A673 (cell line): ENCODE measurements at regions not wholly inside any gene's neighbourhood (a gene's known extent, or its start where the extent isn't known, plus 50 kb on each side); places are given as distances from the start of the nearest gene placed in this dataset.
"Not testable (repeated sequence)": the region's sequence is repeated elsewhere in the genome, so short reads cannot be mapped to it uniquely, and the experiment has no call there.

Source experiments
- BruUV-seq: library from RNA; stranded (reverse); fragments of 400-500 nt; replicated peaks from 2 replicates; lab custom pipeline; 2021; lab: Mats Ljungman, UMichigan
- CTCF ChIA-PET: fragments of 300-600 bp; sonication (Branson Sonifier 250); formaldehyde crosslinking; loops from one replicate; lab custom pipeline; 2022; ENCODE audit warnings: antibody characterized with exemption; lab: Charles Lee
- POLR2A ChIA-PET: fragments of 300-600 bp; sonication (Branson Sonifier 250); formaldehyde crosslinking; loops from one replicate; lab custom pipeline; 2022; ENCODE audit warnings: antibody characterized with exemption; ENCODE audit not compliant: low non-redundant PET; lab: Charles Lee
- DNase-seq: peaks from one replicate; pipeline ENCODE4 v3.0.0-alpha.2; 2015; ENCODE audit warnings: low spot score
- H3K27ac ChIP-seq: fragments of 200-600 bp; sonication (generic); 2 replicates; pipeline ENCODE4 v1.5.1; 2016; ENCODE audit warnings: mixed run types, low read depth, mild to moderate bottlenecking, mixed read lengths, antibody characterized with exemption, low read length; ENCODE audit not compliant: poor library complexity, severe bottlenecking
- H3K27me3 ChIP-seq: fragments of 200-600 bp; sonication (generic); replicated peaks from 2 replicates; pipeline ENCODE4 v1.6.1; 2017; ENCODE audit warnings: mixed run types, low read depth, mild to moderate bottlenecking, mixed read lengths, antibody characterized with exemption, low read length; ENCODE audit not compliant: insufficient read depth, poor library complexity
- H3K36me3 ChIP-seq: fragments of 200-600 bp; sonication (generic); 2 replicates; pipeline ENCODE4 v1.6.1; 2016; ENCODE audit warnings: mixed run types, mild to moderate bottlenecking, mixed read lengths, antibody characterized with exemption, low read length; ENCODE audit not compliant: insufficient read depth, poor library complexity, severe bottlenecking
- H3K4me1 ChIP-seq: fragments of 200-600 bp; sonication (generic); 2 replicates; pipeline ENCODE4 v1.6.1; 2017; ENCODE audit warnings: mixed run types, mild to moderate bottlenecking, mixed read lengths, antibody characterized with exemption, low read length; ENCODE audit not compliant: insufficient read depth, poor library complexity, severe bottlenecking
- H3K4me3 ChIP-seq: fragments of 200-600 bp; sonication (generic); 2 replicates; pipeline ENCODE4 v1.5.1; 2016; ENCODE audit warnings: low read depth, mixed run types, mild to moderate bottlenecking, mixed read lengths, low read length; ENCODE audit not compliant: poor library complexity, severe bottlenecking
- H3K9me3 ChIP-seq: fragments of 200-600 bp; sonication (generic); 2 replicates; pipeline ENCODE4 v1.6.1; 2016; ENCODE audit warnings: mixed run types, low read depth, mild to moderate bottlenecking, mixed read lengths, antibody characterized with exemption, low read length; ENCODE audit not compliant: poor library complexity, severe bottlenecking
- EZH2 ChIP-seq: fragments of 200-600 bp; sonication (generic); IDR thresholded peaks from 2 replicates; pipeline ENCODE4 v1.6.1; 2017; ENCODE audit warnings: borderline replicate concordance, low read depth, mild to moderate bottlenecking, mixed read lengths, antibody characterized with exemption, low read length; ENCODE audit not compliant: poor library complexity, severe bottlenecking
- intact Hi-C: fragments of 100-400 bp; cut with micrococcal nuclease; formaldehyde crosslinking; loops from one replicate; pipeline ENCODE4 v1.10.0; 2022; ENCODE audit not compliant: unreplicated experiment
- TF ChIP-seq, protein P1 (sequence below): fragments of 300-800, 200-600 bp; sonication (generic); conservative IDR thresholded peaks from 2 replicates; pipeline ENCODE4 v1.5.1; 2017; ENCODE audit warnings: low read depth, mild to moderate bottlenecking, antibody characterized with exemption, low read length, moderate library complexity, mixed read lengths

DNA sequence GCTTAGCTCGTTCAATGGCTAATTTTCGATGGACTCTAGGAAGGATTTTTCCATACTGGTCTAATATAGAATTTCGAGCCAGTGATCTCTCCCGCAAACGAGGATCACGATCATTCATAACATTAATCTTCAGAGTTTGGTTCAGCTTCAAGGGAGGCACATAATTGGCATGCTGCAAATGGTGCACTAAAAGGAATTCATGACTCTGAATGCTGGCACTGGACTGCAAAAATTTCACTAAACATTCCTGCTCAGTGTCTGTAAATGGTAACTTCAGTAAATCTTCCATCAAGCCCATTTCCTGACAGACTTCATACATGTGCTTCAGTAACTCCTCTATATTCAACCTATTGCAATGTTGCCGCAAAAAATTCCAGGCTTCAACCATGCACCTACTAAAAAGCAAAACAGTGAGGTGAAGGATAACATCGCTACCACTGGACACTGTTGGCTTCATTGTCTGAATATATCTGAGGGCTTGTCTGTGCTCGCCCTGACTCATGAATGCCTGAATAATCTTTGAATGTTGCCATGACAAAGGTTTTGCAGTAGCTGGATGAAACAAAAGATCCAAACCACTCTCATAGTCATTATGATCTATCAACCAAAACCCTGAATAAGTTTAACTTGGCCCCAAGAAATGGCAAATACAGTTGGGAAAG lies 88.7 kb downstream of the TBR1 start:
- H3K4me3 ChIP-seq, H3K9me3 ChIP-seq, BruUV-seq, H3K27me3 ChIP-seq, H3K36me3 ChIP-seq, H3K27ac ChIP-seq, POLR2A ChIA-PET, H3K4me1 ChIP-seq, DNase-seq, intact Hi-C loops, CTCF ChIA-PET: not testable (repeated sequence)

DNA sequence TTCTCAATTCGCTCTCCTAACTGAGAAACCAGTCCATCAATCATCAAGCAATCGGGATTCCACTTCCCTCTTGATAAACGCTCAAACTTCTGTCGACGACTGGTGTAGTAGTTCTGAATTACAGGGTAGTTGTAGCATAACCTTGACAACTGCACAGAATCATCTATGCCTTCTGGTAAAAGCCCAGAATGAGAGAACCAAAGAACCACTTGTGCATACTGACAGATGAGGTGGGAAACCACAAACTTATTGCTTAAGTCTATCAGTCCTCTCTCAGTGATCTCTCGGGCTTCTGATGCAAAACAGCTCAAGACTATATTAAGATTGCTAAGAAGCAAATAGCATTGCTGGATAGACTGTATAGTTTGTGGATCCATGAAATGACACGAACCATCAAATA lies 89.4 kb downstream of the TBR1 start:
- CTCF ChIA-PET, H3K4me3 ChIP-seq, BruUV-seq, H3K4me1 ChIP-seq, intact Hi-C loops, H3K27me3 ChIP-seq, H3K36me3 ChIP-seq, DNase-seq, H3K27ac ChIP-seq, H3K9me3 ChIP-seq, POLR2A ChIA-PET: not testable (repeated sequence)

DNA sequence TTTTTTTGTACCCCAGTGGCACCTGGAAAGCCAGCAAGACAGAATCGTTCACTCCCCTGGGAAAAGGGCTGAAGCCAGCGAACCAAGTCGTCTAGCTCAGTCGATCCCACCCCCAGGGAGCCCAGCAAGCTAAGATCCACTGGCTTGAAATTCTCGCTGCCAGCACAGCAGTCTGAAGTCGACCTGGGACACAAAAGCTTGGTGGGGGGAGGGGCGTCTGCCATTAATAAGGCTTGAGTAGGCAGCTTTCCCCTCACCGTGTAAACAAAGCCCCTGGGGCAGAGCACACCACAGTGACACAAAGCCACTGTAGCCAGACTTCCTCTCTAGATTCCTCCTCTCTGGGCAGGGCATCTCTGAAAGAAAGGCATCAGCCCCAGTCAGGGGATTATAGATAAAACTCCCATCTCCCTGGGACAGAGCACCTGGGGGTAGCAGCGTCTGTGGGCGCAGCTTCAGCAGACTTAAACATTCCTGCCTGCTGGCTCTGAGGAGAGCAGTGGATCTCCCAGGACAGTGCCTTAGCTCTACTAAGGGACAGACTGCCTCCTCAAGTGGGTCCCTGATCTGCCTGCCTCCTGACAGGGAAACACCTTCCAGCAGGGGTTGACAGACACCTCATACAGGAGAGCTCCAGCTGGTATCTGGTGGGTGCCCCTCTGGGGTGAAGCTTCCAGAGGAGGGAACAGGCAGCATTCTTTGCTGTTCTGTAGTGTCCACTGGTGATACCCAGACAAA lies 97.4 kb downstream of the TBR1 start:
- H3K27ac ChIP-seq, H3K4me1 ChIP-seq, BruUV-seq, POLR2A ChIA-PET, intact Hi-C loops, H3K36me3 ChIP-seq, CTCF ChIA-PET, H3K9me3 ChIP-seq, H3K4me3 ChIP-seq, DNase-seq, H3K27me3 ChIP-seq: not testable (repeated sequence)

DNA sequence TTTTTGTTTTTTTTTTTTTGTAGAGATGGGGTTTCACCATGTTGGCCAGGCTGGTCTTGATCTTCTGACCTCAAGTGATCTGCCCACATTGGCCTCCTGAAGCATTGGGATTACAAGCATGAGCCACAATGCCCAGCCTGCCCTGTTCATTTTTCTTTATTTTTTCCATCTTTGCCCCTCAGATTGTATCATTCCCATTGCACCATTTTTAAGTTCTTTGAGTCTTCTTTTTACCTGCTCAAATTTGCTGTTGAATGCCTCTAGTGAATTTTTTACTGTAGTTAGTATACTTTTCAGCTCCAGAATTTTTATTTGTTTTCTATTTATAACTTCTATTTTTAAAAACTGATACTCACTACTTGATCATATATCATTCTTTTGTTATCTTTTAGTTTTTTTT lies 101.4 kb upstream of the SLC4A10 start:
- no peaks in the 10 kb centered on the region for H3K36me3 ChIP-seq
- no peaks in the 10 kb centered on the region for H3K9me3 ChIP-seq
- H3K4me3 ChIP-seq: no peak overlapping the region
- no peaks in the 10 kb centered on the region for H3K27me3 ChIP-seq
- no peak overlapping the region for H3K27ac ChIP-seq
- no peaks in the 10 kb centered on the region for H3K4me1 ChIP-seq
- no peak for DNase-seq
- POLR2A ChIA-PET: no interaction called here
- CTCF ChIA-PET: no interaction called here
- BruUV-seq: no TSS peak
- intact Hi-C loops: no loop called here
- TF ChIP-seq, protein P1, sequence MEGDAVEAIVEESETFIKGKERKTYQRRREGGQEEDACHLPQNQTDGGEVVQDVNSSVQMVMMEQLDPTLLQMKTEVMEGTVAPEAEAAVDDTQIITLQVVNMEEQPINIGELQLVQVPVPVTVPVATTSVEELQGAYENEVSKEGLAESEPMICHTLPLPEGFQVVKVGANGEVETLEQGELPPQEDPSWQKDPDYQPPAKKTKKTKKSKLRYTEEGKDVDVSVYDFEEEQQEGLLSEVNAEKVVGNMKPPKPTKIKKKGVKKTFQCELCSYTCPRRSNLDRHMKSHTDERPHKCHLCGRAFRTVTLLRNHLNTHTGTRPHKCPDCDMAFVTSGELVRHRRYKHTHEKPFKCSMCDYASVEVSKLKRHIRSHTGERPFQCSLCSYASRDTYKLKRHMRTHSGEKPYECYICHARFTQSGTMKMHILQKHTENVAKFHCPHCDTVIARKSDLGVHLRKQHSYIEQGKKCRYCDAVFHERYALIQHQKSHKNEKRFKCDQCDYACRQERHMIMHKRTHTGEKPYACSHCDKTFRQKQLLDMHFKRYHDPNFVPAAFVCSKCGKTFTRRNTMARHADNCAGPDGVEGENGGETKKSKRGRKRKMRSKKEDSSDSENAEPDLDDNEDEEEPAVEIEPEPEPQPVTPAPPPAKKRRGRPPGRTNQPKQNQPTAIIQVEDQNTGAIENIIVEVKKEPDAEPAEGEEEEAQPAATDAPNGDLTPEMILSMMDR: no peak
- TF ChIP-seq EZH2: no peak
